GM10248 (cell line): ENCODE measurements at regions not wholly inside any gene's neighbourhood (a gene's known extent, or its start where the extent isn't known, plus 50 kb on each side); places are given as distances from the start of the nearest gene placed in this dataset.
"Not testable (repeated sequence)": the region's sequence is repeated elsewhere in the genome, so short reads cannot be mapped to it uniquely, and the experiment has no call there.

Experiments used
- CTCF ChIA-PET: fragments of 300-600 bp; sonication (Branson Sonifier 250); formaldehyde crosslinking; extraction: SDS; loops from one replicate; lab custom pipeline; 2021; ENCODE audit warnings: antibody characterized with exemption; lab: Yijun Ruan, JAX
- POLR2A ChIA-PET: fragments of 350-650 bp; sonication (Branson Sonifier 250); formaldehyde crosslinking; extraction: SDS; loops from one replicate; lab custom pipeline; 2020; ENCODE audit warnings: antibody characterized with exemption; lab: Yijun Ruan, JAX
- DNase-seq: peaks from one replicate; pipeline ENCODE4 v3.0.0; 2012; ENCODE audit errors: extremely low spot score
- CTCF ChIP-seq: IDR thresholded peaks from 2 replicates; pipeline ENCODE4 v1.5.1; 2012; ENCODE audit warnings: mild to moderate bottlenecking, low read depth; ENCODE audit errors: extremely low read depth, missing control alignments, control extremely low read depth

- CTCF ChIA-PET, DNase-seq, POLR2A ChIA-PET: not testable (repeated sequence)
These were observed 54.0 kb upstream of the WWC2 start for GRCh38 chr4:183044924-183045640.

GRCh38 chr4:183038436-183038835 lies 60.6 kb upstream of the WWC2 start:
- ChIA-PET POLR2A (no interaction called here), CTCF (no interaction called here)
- TF ChIP-seq CTCF = no peak
- no peak for DNase-seq

- POLR2A ChIA-PET = no interaction called here
- no peak for DNase-seq
- CTCF ChIA-PET = interaction anchor here (1.0 kb wide), 1 partner anchor 37 kb away, joined by 3 read pairs; no protein-coding TSS in a partner anchor
- no peak for TF ChIP-seq CTCF
These were observed 63.2 kb upstream of the WWC2 start for GRCh38 chr4:183035726-183036415.

GRCh38 chr4:183035256-183035655 lies 63.8 kb upstream of the WWC2 start:
- no peak for DNase-seq
- ChIA-PET POLR2A (no interaction called here), CTCF (interaction anchor here (1.0 kb wide), 1 partner anchor 38 kb away, joined by 3 read pairs; no protein-coding TSS in a partner anchor)
- no peak for TF ChIP-seq CTCF

GRCh38 chr4:183030823-183031222 lies 68.2 kb upstream of the WWC2 start:
- CTCF ChIA-PET = interaction anchor here (1.1 kb wide), 1 partner anchor 8 kb away, joined by 3 read pairs; no protein-coding TSS in a partner anchor

GRCh38 chr4:183030309-183030708 lies 68.7 kb upstream of the WWC2 start:
- TF ChIP-seq CTCF = no peak
- ChIA-PET CTCF (interaction anchor here (1.5 kb wide), 1 partner anchor 20 kb away, joined by 3 read pairs; no protein-coding TSS in a partner anchor), POLR2A (no interaction called here)

More at GRCh38 chr4:183030823-183031222, 68.2 kb upstream of the WWC2 start:
- no peak for TF ChIP-seq CTCF
- DNase-seq = no peak
- POLR2A ChIA-PET = no interaction called here

GRCh38 chr4:183029365-183029764 lies 69.7 kb upstream of the WWC2 start:
- no peak for TF ChIP-seq CTCF
- ChIA-PET POLR2A (no interaction called here), CTCF (interaction anchor here (1.5 kb wide), 1 partner anchor 19 kb away, joined by 3 read pairs; no protein-coding TSS in a partner anchor)
- DNase-seq = no peak

More at GRCh38 chr4:183030309-183030708, 68.7 kb upstream of the WWC2 start:
- DNase-seq = no peak
